Stimulated activated CD8-positive, alpha-beta memory T cell treated with anti-CD3 and anti-CD28 coated beads, Interleukin-4, amount 100 ng/mL, for 4 hours (primary cell): ENCODE measurements at regions not wholly inside any gene's neighbourhood (a gene's known extent, or its start where the extent isn't known, plus 50 kb on each side); places are given as distances from the start of the nearest gene placed in this dataset.
"Not testable (repeated sequence)": the region's sequence is repeated elsewhere in the genome, so short reads cannot be mapped to it uniquely, and the experiment has no call there.

Source experiments
- DNase-seq, 2 donors: peaks; one replicate each; pipeline ENCODE4 v3.0.0-alpha.2; 2020; ENCODE audit warnings: low read depth in 2 of 2, low spot score in 1 of 2

- DNase-seq = no peak
Measured at GRCh38 chr3:139113231-139113992, 68.7 kb upstream of the PRR23C start.

- DNase-seq = no peak
Measured at GRCh38 chr3:139113993-139114375, 69.3 kb upstream of the PRR23C start.

GRCh38 chr3:139116631-139117030 is 71.9 kb upstream of the PRR23C start:
- not testable (repeated sequence) for DNase-seq

DNA sequence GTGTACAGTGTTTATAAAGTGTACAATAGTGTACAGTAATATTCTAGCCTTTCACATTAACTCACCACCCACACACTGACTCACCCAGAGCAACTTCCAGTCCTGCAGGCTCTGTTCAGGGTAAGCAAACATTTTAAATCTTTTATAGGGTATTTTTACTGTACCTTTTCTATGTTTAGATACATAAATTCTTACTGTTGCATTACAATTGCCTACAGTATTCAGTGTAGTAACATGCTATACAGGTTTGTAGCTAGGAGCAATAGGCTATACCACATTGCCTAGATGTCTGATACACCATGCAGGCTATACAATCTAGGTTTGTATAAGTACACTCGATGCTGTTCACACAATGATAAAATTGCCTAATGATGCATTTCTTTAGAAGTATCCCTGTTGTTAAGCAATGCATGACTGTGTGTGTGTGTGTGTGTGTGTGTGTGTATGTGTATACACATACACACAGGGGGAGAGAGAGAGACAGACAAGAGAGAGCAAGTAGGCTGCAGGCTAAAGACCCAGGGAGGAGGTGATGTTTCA is 72.5 kb upstream of the PRR23C start:
- DNase-seq = no peak

DNA sequence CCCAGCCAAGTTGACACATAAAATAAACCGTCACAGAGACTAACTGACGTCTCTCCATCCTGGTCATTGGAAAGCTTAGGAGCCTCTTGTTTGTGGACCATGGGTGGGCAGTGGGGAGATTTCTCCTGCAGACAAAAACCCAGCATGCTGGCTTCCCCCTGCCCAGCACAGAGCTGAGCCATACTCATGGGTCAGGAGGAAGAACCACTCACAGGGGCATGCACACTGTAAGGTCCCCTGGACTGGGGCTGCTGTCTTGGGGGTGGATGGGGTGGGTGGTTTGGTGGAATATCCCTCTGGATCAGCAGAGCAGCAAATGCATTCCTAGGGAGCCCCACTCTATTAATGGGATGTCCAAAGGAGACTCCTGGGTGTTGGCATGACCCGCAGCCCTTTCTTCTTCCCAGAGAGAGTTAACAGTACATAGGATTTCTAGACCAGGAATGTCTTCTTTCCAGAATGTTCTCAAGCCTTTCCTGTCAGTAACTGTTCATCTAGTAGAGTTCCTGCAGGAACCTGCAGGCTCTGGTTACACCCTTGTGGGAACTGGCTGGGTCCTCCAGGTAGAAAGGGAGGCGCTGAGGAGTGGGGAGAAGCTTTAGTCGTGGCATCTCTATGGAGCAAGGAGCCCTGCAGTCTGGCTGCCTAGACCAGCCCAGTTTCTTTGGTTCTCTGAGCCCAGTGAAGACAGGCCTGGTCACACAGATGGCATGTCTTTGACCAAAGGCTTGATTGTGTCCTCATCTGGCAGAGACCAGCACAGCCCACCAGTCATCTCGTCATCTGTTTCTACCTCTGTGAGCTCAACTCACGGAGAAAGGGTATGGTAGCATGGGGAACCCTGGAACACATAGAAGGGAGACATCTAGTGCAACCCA is 73.4 kb upstream of the PRR23C start:
- DNase-seq = no peak

GRCh38 chr3:139118835-139119234 is 74.1 kb upstream of the PRR23C start:
- DNase-seq = no peak

GRCh38 chr3:139119331-139120025 is 74.8 kb upstream of the PRR23C start:
- no peak for DNase-seq

- no peak for DNase-seq
Measured at GRCh38 chr3:139120086-139121056, 75.7 kb upstream of the PRR23C start.

- DNase-seq = no peak
Measured at GRCh38 chr3:139121513-139122220, 77.0 kb upstream of the PRR23C start.

DNA sequence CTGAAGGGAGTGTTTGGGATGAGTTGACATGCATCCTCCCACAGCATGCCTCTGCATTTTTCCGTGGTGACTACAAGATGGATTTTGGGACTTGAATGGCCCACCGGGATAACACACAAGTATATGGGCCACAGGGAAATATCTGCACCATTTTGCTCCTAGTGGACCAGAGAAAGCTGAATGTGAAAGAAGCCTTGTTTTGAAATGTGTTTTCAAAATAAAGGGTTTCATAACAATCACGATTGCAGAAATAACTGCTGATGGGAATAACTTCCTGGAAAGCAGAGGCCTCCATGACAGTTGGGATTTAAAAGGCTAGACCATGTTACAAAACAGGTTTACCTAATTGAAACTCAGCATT is 77.5 kb upstream of the PRR23C start:
- DNase-seq = no peak

DNA sequence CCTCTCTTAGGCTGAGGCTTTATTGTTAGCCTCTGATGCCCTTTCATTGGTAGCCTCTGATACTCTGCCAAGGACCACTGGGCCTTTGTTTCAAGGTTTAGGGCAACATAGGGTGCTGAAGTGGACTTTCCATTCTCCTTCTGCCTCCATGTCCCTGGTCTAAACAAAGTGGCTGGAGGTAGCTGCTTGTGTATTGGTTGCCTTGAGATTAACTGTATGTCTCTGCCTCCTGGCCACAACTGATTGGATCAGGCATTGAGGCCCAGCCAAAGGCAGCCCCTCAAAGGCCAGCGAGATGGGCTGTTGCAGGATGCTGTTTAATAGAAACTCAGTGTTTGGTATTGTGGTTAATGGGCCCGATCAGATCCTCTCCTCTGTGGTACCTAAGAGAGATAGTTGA is 77.9 kb upstream of the PRR23C start:
- no peak for DNase-seq

DNA sequence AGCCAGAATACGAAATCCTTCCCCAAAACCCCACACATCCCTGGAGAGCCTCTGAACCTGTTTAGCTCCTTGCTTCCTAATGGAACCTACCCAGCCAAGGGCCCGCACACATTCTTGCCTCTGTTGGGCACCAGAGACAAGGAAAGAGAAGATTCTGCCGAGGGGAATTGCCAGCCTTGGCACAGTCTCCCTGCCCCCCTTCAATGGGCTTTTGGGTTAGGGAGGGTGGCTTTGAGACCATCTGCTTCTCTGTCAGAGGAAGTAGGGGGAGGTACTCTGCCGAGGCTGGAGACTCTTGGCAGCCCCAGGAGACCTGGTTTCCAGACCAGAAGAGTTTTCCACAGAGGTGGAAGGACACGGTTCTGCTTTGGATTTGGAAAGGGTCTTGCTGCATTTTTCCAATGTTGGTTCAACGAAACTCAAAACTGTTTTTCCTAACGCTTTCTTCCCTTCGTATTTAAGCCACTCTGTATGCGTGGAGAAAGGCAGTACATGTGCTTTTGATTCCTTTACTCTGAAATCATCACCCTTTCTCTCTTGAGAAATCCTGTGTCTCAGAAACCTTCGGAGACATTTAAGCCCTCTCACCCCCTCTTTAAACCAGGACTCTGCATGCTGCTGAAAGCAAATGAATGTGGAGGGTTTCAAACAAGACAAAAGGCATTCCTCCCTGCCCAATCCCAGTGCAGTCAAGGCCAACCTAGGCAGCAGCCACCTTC is 78.8 kb upstream of the PRR23C start:
- no peak for DNase-seq

DNA sequence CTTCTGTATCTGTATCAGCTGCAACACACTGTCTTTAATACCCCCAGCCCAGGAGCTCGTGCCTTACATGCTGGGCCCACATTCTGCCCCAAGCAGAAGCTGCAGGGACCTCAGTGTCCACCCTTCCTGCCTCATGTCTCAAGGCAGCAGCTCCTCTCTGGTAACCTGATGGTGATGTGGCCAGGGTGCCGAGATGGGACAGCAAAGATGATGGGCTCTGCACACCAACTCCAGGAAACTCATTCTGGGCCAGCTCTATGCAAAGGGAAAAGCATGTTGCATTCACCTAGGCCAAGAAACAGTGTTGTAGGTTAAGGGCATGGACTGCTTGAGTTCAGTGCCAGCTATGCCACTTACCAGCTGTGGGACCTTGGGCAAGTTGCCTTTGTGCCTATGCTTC is 79.5 kb upstream of the PRR23C start:
- no peak for DNase-seq

- no peak for DNase-seq
Measured at GRCh38 chr3:139127101-139127500, 82.4 kb upstream of the PRR23C start.

DNA sequence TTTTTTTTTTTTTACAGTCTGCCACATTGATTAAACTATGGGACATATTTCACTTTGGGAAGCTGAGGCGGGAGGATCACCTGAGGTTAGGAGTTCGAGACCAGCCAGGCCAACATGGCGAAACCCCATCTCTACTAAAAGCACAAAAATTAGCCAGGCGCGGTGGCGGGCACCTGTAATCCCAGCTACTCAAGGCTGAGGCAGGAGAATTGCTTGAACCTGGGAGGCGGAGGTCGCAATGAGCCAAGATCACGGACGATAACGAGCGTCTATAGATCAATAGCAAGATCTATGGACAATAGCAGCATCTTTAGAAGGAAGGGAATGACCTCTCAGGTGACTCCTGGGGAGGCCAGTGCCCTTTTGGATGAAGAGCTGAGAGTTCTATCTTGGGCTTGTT is 82.9 kb upstream of the PRR23C start:
- not testable (repeated sequence) for DNase-seq

- no peak for DNase-seq
Measured at GRCh38 chr3:139128803-139129202, 84.1 kb upstream of the PRR23C start.

- no peak for DNase-seq
Measured at GRCh38 chr3:139129892-139130291, 85.2 kb upstream of the PRR23C start.

- DNase-seq = no peak
Measured at GRCh38 chr3:139130390-139131140, 85.9 kb upstream of the PRR23C start.
